Erythroblast (primary cell): ENCODE measurements at regions not wholly inside any gene's neighbourhood (a gene's known extent, or its start where the extent isn't known, plus 50 kb on each side); places are given as distances from the start of the nearest gene placed in this dataset.

Experiments used
- DNase-seq, 2 experiments: peaks; one replicate each; lab custom pipeline; 2025; lab: John Stamatoyannopoulos, UW
- GATA1 ChIP-seq: IDR thresholded peaks from 2 replicates; pipeline ENCODE4 v1.6.1; 2011; ENCODE audit warnings: low read depth, mild to moderate bottlenecking, control low read depth, low read length, moderate library complexity
- POLR2A ChIP-seq: IDR thresholded peaks from 2 replicates; pipeline ENCODE4 v1.6.1; 2011; ENCODE audit warnings: mild to moderate bottlenecking, low read length

DNA sequence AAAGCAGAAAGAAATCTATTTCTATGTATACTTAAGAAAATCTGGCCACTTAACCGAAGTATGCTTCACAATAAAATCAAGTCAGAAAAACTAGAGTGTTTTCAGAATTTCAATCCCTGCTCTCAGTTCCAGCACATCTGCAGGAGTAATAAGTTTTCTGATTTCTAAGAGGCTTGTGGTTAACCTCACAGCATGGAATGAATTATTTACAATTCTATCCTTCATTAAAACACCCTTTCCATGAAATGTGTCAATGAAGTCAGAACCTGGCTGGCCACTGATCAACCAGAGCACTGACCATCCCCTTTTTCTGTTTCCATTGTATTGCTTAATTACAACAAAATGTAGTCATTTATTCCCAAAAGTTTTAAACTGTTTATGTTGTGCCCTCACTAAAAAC is 781.4 kb upstream of the INTU start:
- TF ChIP-seq POLR2A (no peak), GATA1 (no peak)
- DNase-seq, result no peak

DNA sequence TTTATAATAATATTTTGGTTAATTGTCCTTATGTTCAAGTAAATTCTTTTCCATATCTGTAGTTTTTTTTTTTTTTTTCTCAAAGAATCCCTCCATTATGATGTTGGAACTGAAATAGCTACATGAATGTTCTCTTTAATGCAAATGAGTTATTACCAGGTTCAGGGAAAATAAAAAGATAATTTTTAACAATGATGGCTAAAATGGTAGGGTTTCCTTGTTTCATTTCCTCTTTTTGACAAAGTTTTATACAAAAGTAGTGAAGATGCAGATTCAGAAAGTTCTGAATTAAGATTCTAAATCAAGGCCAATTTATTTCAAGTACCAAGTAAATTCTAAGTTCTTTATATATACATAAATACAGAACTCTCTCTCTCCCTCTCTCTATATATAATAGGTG is 779.0 kb upstream of the INTU start:
- no peak for TF ChIP-seq GATA1
- no peak for TF ChIP-seq POLR2A

DNA sequence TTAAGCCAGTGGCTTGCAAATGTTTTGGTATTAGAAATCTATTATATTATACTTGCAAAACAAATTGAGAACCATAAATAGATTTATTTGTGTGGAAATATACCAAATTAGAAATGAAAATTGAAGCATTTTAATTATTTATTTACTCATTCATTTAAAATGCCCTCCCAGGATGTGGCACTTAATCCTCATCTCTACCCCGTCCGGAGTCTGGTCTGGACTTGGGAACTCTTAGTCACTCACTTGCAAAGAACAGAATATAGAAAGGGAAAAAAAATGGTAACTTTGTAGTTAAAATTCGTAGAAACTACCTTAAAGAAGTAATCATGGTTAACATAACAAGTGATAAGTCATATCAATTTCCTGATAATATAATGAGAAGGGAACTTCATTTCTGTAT is 775.9 kb upstream of the INTU start:
- DNase-seq, result no peak
- TF ChIP-seq GATA1 (no peak), POLR2A (no peak)

More for the DNA sequence above, 779.0 kb upstream of the INTU start:
- DNase-seq, result no peak

DNA sequence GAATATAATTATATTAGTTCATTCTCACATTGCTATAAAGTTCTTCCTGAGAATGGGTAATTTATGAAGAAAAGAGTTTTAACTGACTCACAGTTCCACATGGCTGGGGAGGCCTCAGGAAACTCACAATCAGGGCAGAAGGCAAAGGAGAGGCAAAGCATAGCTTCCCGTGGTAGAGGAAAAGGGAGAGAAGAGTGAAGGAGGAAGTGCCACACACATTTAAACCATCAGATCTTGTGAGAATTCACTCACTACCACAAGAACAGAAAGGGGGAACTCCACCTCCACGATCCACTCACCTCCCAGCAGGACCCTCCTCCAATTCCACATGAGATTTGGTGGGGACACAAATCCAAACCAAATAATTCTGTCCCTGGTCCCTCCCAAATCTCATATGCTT is 773.4 kb upstream of the INTU start:
- TF ChIP-seq GATA1, result no peak
- TF ChIP-seq POLR2A, result no peak
- no peak for DNase-seq

DNA sequence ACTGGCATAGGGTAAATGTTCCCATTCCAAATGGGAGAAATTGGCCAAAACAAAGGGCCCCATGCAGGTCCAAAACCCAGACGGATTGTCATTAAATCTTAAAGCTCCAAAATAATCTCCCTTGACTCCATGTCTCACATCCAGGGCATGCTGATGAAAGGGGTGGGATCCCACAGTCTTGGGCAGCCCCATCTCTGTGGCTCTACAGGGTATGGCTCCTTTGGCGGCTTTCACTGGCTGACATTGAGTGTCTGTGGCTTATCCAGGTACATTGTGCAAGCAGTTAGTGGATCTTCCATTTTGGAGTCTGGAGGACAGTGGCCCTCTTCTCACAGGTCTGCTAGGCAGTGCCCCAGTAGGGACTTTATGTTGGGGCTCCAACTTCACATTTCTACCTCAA is 772.9 kb upstream of the INTU start:
- TF ChIP-seq POLR2A (no peak), GATA1 (no peak)
- DNase-seq, result no peak

DNA sequence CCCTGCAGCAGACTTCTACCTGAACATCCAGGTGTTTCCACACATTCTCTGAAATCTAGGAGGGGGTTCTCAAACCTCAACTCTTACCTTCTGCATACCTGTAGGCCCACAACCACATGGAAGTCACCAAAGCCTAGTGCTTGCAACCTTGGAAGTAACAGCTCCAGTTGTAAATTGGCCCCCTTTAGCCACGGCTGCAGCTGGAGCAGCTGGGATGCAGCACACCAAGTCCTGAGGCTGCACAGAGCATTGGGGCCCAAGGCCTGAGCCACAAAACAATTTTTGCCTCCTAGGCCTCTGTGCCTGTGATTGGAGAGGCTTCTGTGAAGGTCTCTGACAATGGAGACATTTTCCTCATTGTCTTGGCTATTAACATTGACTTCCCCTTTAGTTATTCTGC is 772.4 kb upstream of the INTU start:
- TF ChIP-seq POLR2A (no peak), GATA1 (no peak)
- no peak for DNase-seq

DNA sequence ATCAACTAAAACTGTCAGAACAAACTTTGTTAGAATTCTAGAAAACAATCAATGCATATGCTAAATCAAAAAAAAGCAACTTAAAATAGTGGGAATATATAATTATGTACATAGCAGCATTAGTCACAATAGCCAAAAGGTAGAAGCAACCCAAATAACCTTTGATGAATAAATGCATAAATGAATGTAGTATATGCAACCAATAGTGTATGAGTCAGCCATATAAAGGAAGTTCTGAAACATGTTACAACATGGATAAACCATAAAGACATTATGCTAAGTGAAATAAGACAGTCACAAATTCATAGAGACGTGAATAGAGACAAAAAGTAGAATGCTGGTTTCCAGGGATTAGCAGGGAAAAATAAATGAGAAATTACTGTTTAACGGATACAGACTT is 762.8 kb upstream of the INTU start:
- DNase-seq, result no peak
- TF ChIP-seq POLR2A (no peak), GATA1 (no peak)

DNA sequence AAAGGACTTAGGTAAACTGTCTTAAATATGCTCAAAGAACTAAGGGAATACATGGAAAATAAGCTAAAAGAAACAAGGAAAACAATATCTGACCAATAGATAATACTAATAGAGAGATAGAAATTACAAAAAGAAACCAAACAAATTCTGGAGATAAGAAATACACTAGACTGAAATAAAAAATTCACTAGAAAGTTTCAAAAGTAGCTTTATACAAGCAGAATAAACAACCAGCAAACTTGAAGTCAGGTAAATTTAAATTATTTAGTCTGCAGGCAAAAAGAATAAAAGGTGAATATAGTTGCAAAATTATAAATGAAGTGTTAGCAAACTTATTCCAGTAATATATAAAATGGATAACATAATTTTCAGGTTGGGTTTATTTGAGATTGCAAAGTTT is 760.9 kb upstream of the INTU start:
- no peak for TF ChIP-seq POLR2A
- no peak for TF ChIP-seq GATA1
- DNase-seq, result no peak

DNA sequence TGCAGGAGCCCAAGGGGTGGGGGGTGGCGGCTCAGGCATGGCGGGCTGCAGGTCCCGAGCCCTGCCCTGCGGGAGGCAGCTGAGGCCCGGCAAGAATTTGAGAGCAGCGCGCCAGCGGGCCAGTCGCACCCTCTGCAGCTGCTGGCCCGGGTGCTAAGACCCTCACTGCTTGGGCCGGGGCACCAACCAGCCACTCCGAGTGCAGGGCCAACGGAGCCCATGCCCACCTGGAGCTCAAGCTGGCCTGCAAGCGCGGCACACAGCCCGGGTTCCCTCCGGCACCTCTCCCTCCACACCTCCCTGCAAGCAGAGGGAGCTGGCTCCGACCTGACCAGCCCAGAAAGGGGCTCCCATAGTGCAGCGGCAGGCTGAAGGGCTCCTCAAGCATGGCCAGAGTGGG is 758.2 kb upstream of the INTU start:
- no peak for TF ChIP-seq GATA1
- TF ChIP-seq POLR2A, result no peak
- no peak for DNase-seq

DNA sequence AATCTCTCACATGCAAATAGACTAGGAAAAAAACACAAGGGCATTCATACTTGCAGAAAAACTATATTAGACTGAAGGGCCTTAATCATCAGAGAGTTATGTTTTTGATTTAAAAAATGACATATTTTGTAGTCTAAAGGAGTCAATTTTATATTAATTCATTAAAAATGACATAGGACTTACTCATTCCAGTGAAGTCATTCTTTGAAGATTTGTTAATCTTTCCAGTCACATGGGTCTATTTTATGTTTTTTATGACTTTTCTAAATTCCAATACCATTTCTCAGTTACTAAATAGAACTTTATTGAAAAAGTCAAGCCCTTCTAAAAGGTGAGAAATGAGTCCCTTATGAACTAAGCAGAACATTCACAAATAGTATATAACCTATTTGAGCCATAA is 743.8 kb upstream of the INTU start:
- no peak for TF ChIP-seq POLR2A
- no peak for TF ChIP-seq GATA1
- DNase-seq, result no peak

DNA sequence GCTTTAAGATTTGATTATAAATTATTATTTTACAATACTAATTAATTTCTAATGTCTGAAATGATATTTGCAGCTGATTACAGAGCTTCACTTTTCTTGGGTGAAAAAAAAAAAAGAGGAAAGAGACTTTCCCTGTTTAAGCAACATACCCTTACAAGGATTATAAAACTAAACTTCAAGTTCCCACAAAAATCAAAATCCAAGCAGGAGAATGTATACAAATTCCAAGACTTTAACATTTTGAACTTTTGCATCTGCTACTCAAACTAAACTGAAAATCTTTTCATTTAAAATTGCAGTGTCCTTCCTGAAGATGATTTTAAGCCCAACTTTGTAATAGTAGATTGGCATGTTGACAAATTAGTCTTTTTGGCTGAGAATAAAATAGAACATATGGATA is 742.4 kb upstream of the INTU start:
- no peak for TF ChIP-seq GATA1
- TF ChIP-seq POLR2A, result no peak
- DNase-seq, result no peak

DNA sequence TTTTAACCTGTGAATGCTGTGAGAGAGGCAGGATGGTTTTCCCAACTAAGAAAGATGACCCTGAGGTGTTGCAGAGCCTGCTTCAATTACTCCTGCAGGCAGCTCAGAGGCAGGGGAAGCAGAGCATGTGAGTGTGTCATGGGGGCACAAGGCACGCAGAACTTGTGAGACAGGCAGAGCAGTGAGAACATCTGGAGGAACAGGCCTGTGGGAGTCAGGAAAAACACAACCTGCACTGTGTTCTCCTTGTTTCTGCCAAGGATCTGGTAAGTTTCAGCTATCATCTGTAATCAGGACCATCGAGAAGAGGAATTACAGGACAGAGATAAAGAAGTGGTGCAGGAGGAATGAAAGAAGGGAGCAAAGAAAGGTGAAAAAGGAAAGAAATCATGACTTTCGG is 741.8 kb upstream of the INTU start:
- DNase-seq, result no peak
- TF ChIP-seq GATA1, result no peak
- no peak for TF ChIP-seq POLR2A

DNA sequence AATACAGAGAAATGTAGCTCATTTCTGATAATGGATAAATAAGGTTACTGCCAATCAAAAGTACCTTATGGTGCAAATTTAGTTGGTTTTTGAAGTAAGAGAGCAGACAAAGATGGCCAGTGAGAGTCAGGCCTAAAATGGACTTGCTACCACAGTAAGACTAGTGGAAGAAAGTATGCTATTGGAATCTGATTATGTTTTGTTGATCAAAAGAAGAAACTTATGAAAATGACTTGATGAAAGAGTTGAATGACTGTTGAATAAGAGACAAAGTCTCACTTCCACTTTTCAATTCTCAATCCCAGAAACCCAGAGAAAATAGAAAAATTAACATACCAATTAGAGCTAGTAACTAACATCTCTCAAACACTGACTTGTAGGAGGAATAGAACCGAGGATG is 737.8 kb upstream of the INTU start:
- no peak for DNase-seq
- TF ChIP-seq GATA1, result no peak
- no peak for TF ChIP-seq POLR2A

DNA sequence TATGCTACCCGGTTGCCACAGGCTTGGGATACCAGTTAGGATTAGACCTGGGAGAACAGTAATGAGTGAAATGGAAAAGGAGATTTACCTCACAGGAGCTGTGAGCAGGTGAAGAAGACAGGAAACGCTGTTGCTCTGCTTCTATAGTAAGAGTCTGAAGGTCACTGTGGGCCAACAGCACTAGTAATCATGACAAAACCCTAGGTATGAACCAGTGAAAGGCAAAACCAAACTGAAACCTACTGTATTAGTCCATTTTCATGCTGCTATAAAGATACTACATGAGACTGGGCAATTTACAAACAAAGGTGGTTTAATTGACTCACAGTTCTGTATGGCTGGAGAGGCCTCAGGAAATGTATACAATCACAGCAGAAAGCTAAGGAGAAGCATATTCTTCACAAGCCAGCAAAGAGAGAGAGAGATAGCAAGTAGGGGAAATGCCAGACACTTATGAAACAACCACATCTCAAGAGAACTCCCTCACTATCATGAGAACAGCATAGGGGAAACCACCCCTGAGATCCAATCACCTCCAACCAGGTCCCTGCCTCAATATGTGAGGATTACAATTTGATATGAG is 736.7 kb upstream of the INTU start:
- DNase-seq, result no peak
- TF ChIP-seq GATA1 (no peak), POLR2A (no peak)

DNA sequence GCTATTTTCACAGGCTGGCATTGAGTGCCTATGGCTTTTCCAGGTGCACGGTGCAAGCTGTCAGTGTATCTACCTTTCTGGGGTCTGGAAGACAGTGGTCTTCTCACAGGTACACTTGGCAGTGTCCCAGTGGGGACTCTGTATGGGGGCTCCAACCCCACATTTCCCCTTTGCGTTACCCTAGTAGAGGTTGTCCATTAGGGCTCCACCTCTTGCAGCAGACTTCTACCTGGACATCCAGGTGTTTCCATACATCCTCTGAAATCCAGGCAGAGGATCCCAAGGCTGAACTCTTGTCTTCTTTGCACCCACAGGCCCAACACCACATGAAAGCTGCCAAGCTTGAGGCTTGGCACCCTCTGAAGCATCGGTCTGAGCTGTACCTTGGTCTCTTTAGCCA is 735.7 kb upstream of the INTU start:
- TF ChIP-seq POLR2A (no peak), GATA1 (no peak)

DNA sequence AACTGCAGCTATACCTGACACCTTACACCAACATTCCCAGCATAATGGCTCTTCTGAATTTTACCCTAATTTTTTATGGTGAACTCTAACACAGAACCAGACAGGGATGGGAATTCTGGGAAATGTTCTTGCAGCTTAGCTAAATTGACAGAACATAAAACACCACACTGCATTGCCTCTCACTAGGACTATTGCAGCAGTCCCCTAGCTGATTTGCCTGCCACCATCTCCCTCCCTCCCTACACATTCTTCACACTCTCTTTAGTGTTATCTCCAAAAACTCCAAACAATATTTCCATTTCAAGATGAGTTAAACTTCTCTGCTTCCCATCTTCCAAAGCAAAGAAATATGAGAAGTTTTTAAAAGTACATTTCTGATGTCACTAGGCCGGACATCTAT is 733.9 kb upstream of the INTU start:
- DNase-seq, result no peak

More for the DNA sequence above, 735.7 kb upstream of the INTU start:
- DNase-seq, result no peak

DNA sequence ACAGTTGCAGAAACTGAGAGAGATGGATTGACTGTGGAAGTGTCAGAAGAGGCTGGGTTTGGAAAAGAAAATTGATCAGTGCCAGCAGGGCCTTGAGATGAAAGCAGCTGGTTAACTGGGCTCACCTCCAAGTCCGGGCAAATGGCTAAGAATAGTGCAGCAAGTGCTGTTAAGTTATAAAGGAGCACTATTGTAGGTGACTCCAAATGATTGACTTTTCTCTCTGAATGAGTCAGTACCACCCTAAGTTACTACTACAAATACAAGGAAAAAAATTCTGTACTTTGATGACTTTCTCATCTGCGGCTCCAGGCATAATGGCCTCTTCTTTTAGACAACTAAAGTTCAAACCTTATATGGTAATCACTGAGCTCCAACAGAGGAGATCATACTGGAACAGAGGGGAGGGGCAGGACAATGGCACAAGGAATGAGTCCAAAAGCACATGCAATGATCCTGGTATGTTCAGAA is 733.4 kb upstream of the INTU start:
- no peak for DNase-seq
- TF ChIP-seq GATA1, result no peak
- TF ChIP-seq POLR2A, result no peak

More for the DNA sequence above, 733.9 kb upstream of the INTU start:
- TF ChIP-seq GATA1, result no peak
